ENCODE measurements at regions not wholly inside any gene's neighbourhood (a gene's known extent, or its start where the extent isn't known, plus 50 kb on each side); places are given as distances from the start of the nearest gene placed in this dataset.

DNA sequence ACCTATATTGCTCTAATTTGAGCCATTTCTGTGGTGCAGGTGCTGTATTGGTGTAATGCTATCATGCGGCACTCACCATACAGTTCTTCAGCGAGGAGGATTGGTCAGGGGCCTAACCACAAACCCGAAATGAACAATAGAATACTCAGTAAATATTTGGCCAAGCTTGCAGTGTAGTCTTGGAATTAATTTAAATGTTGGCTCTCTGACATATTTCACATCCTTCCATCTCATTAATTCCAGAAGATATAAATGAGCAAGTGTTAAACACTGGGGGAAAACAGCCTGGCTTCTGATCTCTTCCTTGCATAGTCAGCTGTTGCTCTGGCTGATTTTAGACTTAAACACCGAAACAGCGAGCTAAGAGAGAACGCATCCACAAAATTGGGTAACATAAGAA lies 663.1 kb upstream of the GHITM start:
- TF ChIP-seq, protein P1, sequence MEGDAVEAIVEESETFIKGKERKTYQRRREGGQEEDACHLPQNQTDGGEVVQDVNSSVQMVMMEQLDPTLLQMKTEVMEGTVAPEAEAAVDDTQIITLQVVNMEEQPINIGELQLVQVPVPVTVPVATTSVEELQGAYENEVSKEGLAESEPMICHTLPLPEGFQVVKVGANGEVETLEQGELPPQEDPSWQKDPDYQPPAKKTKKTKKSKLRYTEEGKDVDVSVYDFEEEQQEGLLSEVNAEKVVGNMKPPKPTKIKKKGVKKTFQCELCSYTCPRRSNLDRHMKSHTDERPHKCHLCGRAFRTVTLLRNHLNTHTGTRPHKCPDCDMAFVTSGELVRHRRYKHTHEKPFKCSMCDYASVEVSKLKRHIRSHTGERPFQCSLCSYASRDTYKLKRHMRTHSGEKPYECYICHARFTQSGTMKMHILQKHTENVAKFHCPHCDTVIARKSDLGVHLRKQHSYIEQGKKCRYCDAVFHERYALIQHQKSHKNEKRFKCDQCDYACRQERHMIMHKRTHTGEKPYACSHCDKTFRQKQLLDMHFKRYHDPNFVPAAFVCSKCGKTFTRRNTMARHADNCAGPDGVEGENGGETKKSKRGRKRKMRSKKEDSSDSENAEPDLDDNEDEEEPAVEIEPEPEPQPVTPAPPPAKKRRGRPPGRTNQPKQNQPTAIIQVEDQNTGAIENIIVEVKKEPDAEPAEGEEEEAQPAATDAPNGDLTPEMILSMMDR (IDR thresholded peaks at IDR 0.05; ENCODE audit: low read length) = no peak
- no peak for TF ChIP-seq EZH2 (IDR thresholded peaks at IDR 0.05; ENCODE audit: borderline replicate concordance, low read length)

Data from OCI-LY1 (cell line).